GDM1 (cell line): ENCODE measurements at regions not wholly inside any gene's neighbourhood (a gene's known extent, or its start where the extent isn't known, plus 50 kb on each side); places are given as distances from the start of the nearest gene placed in this dataset.

Experiments
- DNase-seq: peaks from one replicate; lab custom pipeline; 2025; lab: John Stamatoyannopoulos, UW

- DNase-seq: no peak
Observed at GRCh38 chr9:81190659-81191058, 498.7 kb downstream of the TLE1 start.

GRCh38 chr9:81183761-81184160 lies 505.6 kb downstream of the TLE1 start:
- no peak for DNase-seq

- DNase-seq: no peak
Observed at GRCh38 chr9:81182431-81182830, 506.9 kb downstream of the TLE1 start.

GRCh38 chr9:81174023-81174422 lies 515.3 kb downstream of the TLE1 start:
- no peak for DNase-seq

- no peak for DNase-seq
Observed at GRCh38 chr9:81171689-81172088, 517.7 kb downstream of the TLE1 start.

GRCh38 chr9:81162361-81162760 lies 527.0 kb downstream of the TLE1 start:
- DNase-seq: no peak

GRCh38 chr9:81156381-81156780 lies 533.0 kb downstream of the TLE1 start:
- no peak for DNase-seq

- no peak for DNase-seq
Observed at GRCh38 chr9:81150016-81150625, 539.2 kb downstream of the TLE1 start.

- no peak for DNase-seq
Observed at GRCh38 chr9:81146684-81147337, 542.5 kb downstream of the TLE1 start.

GRCh38 chr9:81146241-81146640 lies 543.1 kb downstream of the TLE1 start:
- DNase-seq: no peak

GRCh38 chr9:81145331-81145963 lies 543.9 kb downstream of the TLE1 start:
- no peak for DNase-seq

GRCh38 chr9:81141961-81142360 lies 547.4 kb downstream of the TLE1 start:
- DNase-seq: no peak

GRCh38 chr9:81137976-81138568 lies 551.3 kb downstream of the TLE1 start:
- DNase-seq: no peak

GRCh38 chr9:81132796-81133195 lies 556.6 kb downstream of the TLE1 start:
- DNase-seq: no peak

- peak; percentile 31 for DNase-seq
Observed at GRCh38 chr9:81132318-81132717, 557.0 kb downstream of the TLE1 start.

- DNase-seq: no peak
Observed at GRCh38 chr9:81128701-81129100, 560.6 kb downstream of the TLE1 start.

- DNase-seq: no peak
Observed at GRCh38 chr9:81125446-81126092, 563.8 kb downstream of the TLE1 start.

- no peak for DNase-seq
Observed at GRCh38 chr9:81123526-81123925, 565.8 kb downstream of the TLE1 start.

- no peak for DNase-seq
Observed at GRCh38 chr9:81122749-81123148, 566.6 kb downstream of the TLE1 start.

GRCh38 chr9:81119591-81119990 lies 569.8 kb downstream of the TLE1 start:
- DNase-seq: no peak

GRCh38 chr9:81118416-81118815 lies 570.9 kb downstream of the TLE1 start:
- DNase-seq: no peak

GRCh38 chr9:81116340-81117137 lies 572.8 kb downstream of the TLE1 start:
- DNase-seq: no peak
